GM23338 (cell line): ENCODE measurements at regions not wholly inside any gene's neighbourhood (a gene's known extent, or its start where the extent isn't known, plus 50 kb on each side); places are given as distances from the start of the nearest gene placed in this dataset.

Experiments
- ATAC-seq: fragments of 200-7000 bp; cut with Tn5 transposase; 3 replicates; pipeline ENCODE4 v1.9.1; 2020
- DNase-seq: peaks from one replicate; pipeline ENCODE4 v3.0.0-alpha.2; 2015; ENCODE audit warnings: low spot score
- H2AFZ ChIP-seq: fragments of 200-600 bp; sonication (generic); 2 replicates; pipeline ENCODE4 v1.8.0; 2016; ENCODE audit warnings: antibody characterized with exemption, mild to moderate bottlenecking, moderate library complexity
- H3F3A ChIP-seq: fragments of 200-600 bp; sonication (generic); replicated peaks from 2 replicates; pipeline ENCODE4 v1.8.0; 2017; ENCODE audit warnings: antibody characterized with exemption, mixed run types, low read depth
- H3K27ac ChIP-seq: fragments of 200-600 bp; sonication (generic); 2 replicates; pipeline ENCODE4 v1.6.1; 2016; ENCODE audit warnings: low read depth
- H3K27me3 ChIP-seq: fragments of 200-600 bp; sonication (generic); 2 replicates; pipeline ENCODE4 v1.8.0; 2016; ENCODE audit warnings: mild to moderate bottlenecking, mixed run types, moderate library complexity; ENCODE audit not compliant: insufficient read depth
- H3K36me3 ChIP-seq: fragments of 200-600 bp; sonication (generic); 2 replicates; pipeline ENCODE4 v1.8.0; 2016; ENCODE audit warnings: mild to moderate bottlenecking; ENCODE audit not compliant: insufficient read depth
- H3K4me1 ChIP-seq: fragments of 200-600 bp; sonication (generic); 2 replicates; pipeline ENCODE4 v1.8.0; 2016; ENCODE audit warnings: mild to moderate bottlenecking, moderate library complexity; ENCODE audit not compliant: insufficient read depth
- H3K4me2 ChIP-seq: fragments of 200-600 bp; sonication (generic); 2 replicates; pipeline ENCODE4 v1.7.1; 2017; ENCODE audit warnings: mixed run types
- H3K4me3 ChIP-seq: fragments of 200-600 bp; sonication (generic); 2 replicates; pipeline ENCODE4 v1.6.1; 2016; ENCODE audit warnings: mixed run types
- H3K79me2 ChIP-seq: fragments of 200-600 bp; sonication (generic); replicated peaks from 2 replicates; pipeline ENCODE4 v1.8.0; 2017; ENCODE audit warnings: mild to moderate bottlenecking; ENCODE audit not compliant: insufficient read depth
- H3K9me2 ChIP-seq: fragments of 200-600 bp; sonication (generic); 2 replicates; pipeline ENCODE4 v1.8.0; 2017; ENCODE audit not compliant: insufficient read depth
- H4K20me1 ChIP-seq: fragments of 200-600 bp; sonication (generic); replicated peaks from 2 replicates; pipeline ENCODE4 v1.8.0; 2017; ENCODE audit warnings: mild to moderate bottlenecking; ENCODE audit not compliant: insufficient read depth
- H3K27ac Mint-ChIP-seq: 2 replicates; pipeline ENCODE4 v1.8.0; 2020; ENCODE audit warnings: inconsistent platforms, mild to moderate bottlenecking, moderate library complexity, mixed read lengths
- H3K27me3 Mint-ChIP-seq: 3 replicates; pipeline ENCODE4 v1.8.0; 2022; ENCODE audit warnings: low read depth, mild to moderate bottlenecking, moderate library complexity, mixed read lengths, inconsistent platforms; ENCODE audit not compliant: insufficient read depth, poor library complexity
- H3K36me3 Mint-ChIP-seq: 3 replicates; pipeline ENCODE4 v1.8.0; 2021; ENCODE audit warnings: low read depth, mild to moderate bottlenecking, inconsistent platforms, moderate library complexity, mixed read lengths
- H3K4me1 Mint-ChIP-seq: 3 replicates; pipeline ENCODE4 v1.8.0; 2020; ENCODE audit warnings: mild to moderate bottlenecking, inconsistent platforms, mixed read lengths
- H3K4me3 Mint-ChIP-seq: 3 replicates; pipeline ENCODE4 v1.8.0; 2021; ENCODE audit warnings: moderate library complexity, mild to moderate bottlenecking, inconsistent platforms, mixed read lengths
- H3K9me3 Mint-ChIP-seq: 3 replicates; pipeline ENCODE4 v1.8.0; 2020; ENCODE audit warnings: moderate library complexity, mild to moderate bottlenecking, inconsistent platforms, mixed read lengths
- ETS1 ChIP-seq: IDR thresholded peaks from 2 replicates; pipeline ENCODE4 v1.6.1; 2016; ENCODE audit warnings: antibody characterized with exemption
- EZH2 ChIP-seq: fragments of 200-600 bp; sonication (generic); IDR thresholded peaks from one replicate; pipeline ENCODE4 v1.8.0; 2017; ENCODE audit warnings: antibody characterized with exemption, mild to moderate bottlenecking, low read depth; ENCODE audit not compliant: unreplicated experiment
- EZH2phosphoT487 ChIP-seq: fragments of 200-600 bp; sonication (generic); IDR thresholded peaks from one replicate; pipeline ENCODE4 v1.8.1; 2018; ENCODE audit warnings: antibody characterized with exemption; ENCODE audit not compliant: unreplicated experiment
- JUNB ChIP-seq: IDR thresholded peaks from one replicate; pipeline ENCODE4 v1.6.1; 2016; ENCODE audit warnings: antibody characterized with exemption; ENCODE audit not compliant: unreplicated experiment
- POLR2AphosphoS5 ChIP-seq: IDR thresholded peaks from 2 replicates; pipeline ENCODE4 v1.6.1; 2016; ENCODE audit warnings: antibody characterized with exemption, low read depth
- REST ChIP-seq: IDR thresholded peaks from one replicate; pipeline ENCODE4 v1.6.1; 2018; ENCODE audit warnings: antibody characterized with exemption; ENCODE audit not compliant: unreplicated experiment
- STAT1 ChIP-seq: IDR thresholded peaks from one replicate; pipeline ENCODE4 v1.6.1; 2016; ENCODE audit warnings: antibody characterized with exemption; ENCODE audit not compliant: unreplicated experiment
- ZNF114 ChIP-seq: fragments of 250-450 bp; sonication (Bioruptor Pico); IDR thresholded peaks from 2 replicates; pipeline ENCODE4 v1.5.0; 2020; ENCODE audit warnings: mild to moderate bottlenecking, moderate library complexity
- ZNF331 ChIP-seq: fragments of 250-450 bp; sonication (Bioruptor Pico); IDR thresholded peaks from 2 replicates; pipeline ENCODE4 v1.5.0; 2020; ENCODE audit warnings: low read depth, mild to moderate bottlenecking, moderate library complexity
- ZNF462 ChIP-seq: fragments of 250-450 bp; sonication (Bioruptor Pico); IDR thresholded peaks from 2 replicates; pipeline ENCODE4 v1.5.0; 2020; ENCODE audit warnings: mild to moderate bottlenecking, moderate library complexity

GRCh38 chr1:184189361-184189760 lies 137.8 kb downstream of the TSEN15 start (continued):
- no peak for TF ChIP-seq REST
- no peak for TF ChIP-seq ZNF331
- TF ChIP-seq POLR2AphosphoS5, result no peak
- TF ChIP-seq ETS1, result no peak

GRCh38 chr1:184190616-184191015 lies 139.1 kb downstream of the TSEN15 start:
- Histone ChIP-seq H3K27ac (no peak overlapping the region), H3K4me1 (no peaks in the 10 kb centered on the region), H2AFZ (peak overlapping the region; percentile 95; the same call in 1 of the 2 replicates), H4K20me1 (no peaks in the 10 kb centered on the region), H3K27me3 (no peaks in the 10 kb centered on the region), H3K36me3 (no peaks in the 10 kb centered on the region), H3K4me2 (no peak overlapping the region), H3K79me2 (no peaks in the 10 kb centered on the region), H3K9me2 (no peaks in the 10 kb centered on the region), H3F3A (no peaks in the 10 kb centered on the region), H3K4me3 (no peak overlapping the region)
- no peaks in the 10 kb centered on the region for H3K9me3 Mint-ChIP-seq
- no peaks in the 10 kb centered on the region for H3K4me1 Mint-ChIP-seq
- no peaks in the 10 kb centered on the region for H3K36me3 Mint-ChIP-seq
- DNase-seq (no peak), ATAC-seq (no peak)
- H3K27me3 Mint-ChIP-seq, result no peaks in the 10 kb centered on the region
- TF ChIP-seq ZNF114 (CRISPR knock-in tag), result no peak
- no peak for TF ChIP-seq STAT1
- no peak for TF ChIP-seq EZH2
- TF ChIP-seq EZH2phosphoT487, result no peak
- TF ChIP-seq JUNB, result no peak
- no peak for TF ChIP-seq ZNF462 (CRISPR knock-in tag)
- TF ChIP-seq ZNF331, result no peak
- H3K27ac Mint-ChIP-seq, result no peak overlapping the region
- no peak overlapping the region for H3K4me3 Mint-ChIP-seq
